ENCODE measurements at regions not wholly inside any gene's neighbourhood (a gene's known extent, or its start where the extent isn't known, plus 50 kb on each side); places are given as distances from the start of the nearest gene placed in this dataset.

GRCh38 chr5:44993286-44993685, 184.5 kb downstream of the MRPS30 start:
- TF ChIP-seq CTCF (IDR thresholded peaks at IDR 0.05) = no peak
- TF ChIP-seq POLR2AphosphoS5 (IDR thresholded peaks at IDR 0.05; ENCODE audit: insufficient read depth in 1 of 2, low read depth in 1 of 2) = no peak

Data from vagina (tissue), 2 donors.